GM23338 (cell line): ENCODE measurements at regions not wholly inside any gene's neighbourhood (a gene's known extent, or its start where the extent isn't known, plus 50 kb on each side); places are given as distances from the start of the nearest gene placed in this dataset.

Experiments used
- ATAC-seq: fragments of 200-7000 bp; cut with Tn5 transposase; 3 replicates; pipeline ENCODE4 v1.9.1; 2020
- DNase-seq: peaks from one replicate; pipeline ENCODE4 v3.0.0-alpha.2; 2015; ENCODE audit warnings: low spot score
- H2AFZ ChIP-seq: fragments of 200-600 bp; sonication (generic); 2 replicates; pipeline ENCODE4 v1.8.0; 2016; ENCODE audit warnings: antibody characterized with exemption, mild to moderate bottlenecking, moderate library complexity
- H3F3A ChIP-seq: fragments of 200-600 bp; sonication (generic); replicated peaks from 2 replicates; pipeline ENCODE4 v1.8.0; 2017; ENCODE audit warnings: antibody characterized with exemption, mixed run types, low read depth
- H3K27ac ChIP-seq: fragments of 200-600 bp; sonication (generic); 2 replicates; pipeline ENCODE4 v1.6.1; 2016; ENCODE audit warnings: low read depth
- H3K27me3 ChIP-seq: fragments of 200-600 bp; sonication (generic); 2 replicates; pipeline ENCODE4 v1.8.0; 2016; ENCODE audit warnings: mild to moderate bottlenecking, mixed run types, moderate library complexity; ENCODE audit not compliant: insufficient read depth
- H3K36me3 ChIP-seq: fragments of 200-600 bp; sonication (generic); 2 replicates; pipeline ENCODE4 v1.8.0; 2016; ENCODE audit warnings: mild to moderate bottlenecking; ENCODE audit not compliant: insufficient read depth
- H3K4me1 ChIP-seq: fragments of 200-600 bp; sonication (generic); 2 replicates; pipeline ENCODE4 v1.8.0; 2016; ENCODE audit warnings: mild to moderate bottlenecking, moderate library complexity; ENCODE audit not compliant: insufficient read depth
- H3K4me2 ChIP-seq: fragments of 200-600 bp; sonication (generic); 2 replicates; pipeline ENCODE4 v1.7.1; 2017; ENCODE audit warnings: mixed run types
- H3K4me3 ChIP-seq: fragments of 200-600 bp; sonication (generic); 2 replicates; pipeline ENCODE4 v1.6.1; 2016; ENCODE audit warnings: mixed run types
- H3K79me2 ChIP-seq: fragments of 200-600 bp; sonication (generic); replicated peaks from 2 replicates; pipeline ENCODE4 v1.8.0; 2017; ENCODE audit warnings: mild to moderate bottlenecking; ENCODE audit not compliant: insufficient read depth
- H3K9me2 ChIP-seq: fragments of 200-600 bp; sonication (generic); 2 replicates; pipeline ENCODE4 v1.8.0; 2017; ENCODE audit not compliant: insufficient read depth
- H4K20me1 ChIP-seq: fragments of 200-600 bp; sonication (generic); replicated peaks from 2 replicates; pipeline ENCODE4 v1.8.0; 2017; ENCODE audit warnings: mild to moderate bottlenecking; ENCODE audit not compliant: insufficient read depth
- H3K27ac Mint-ChIP-seq: 2 replicates; pipeline ENCODE4 v1.8.0; 2020; ENCODE audit warnings: inconsistent platforms, mild to moderate bottlenecking, moderate library complexity, mixed read lengths
- H3K27me3 Mint-ChIP-seq: 3 replicates; pipeline ENCODE4 v1.8.0; 2022; ENCODE audit warnings: low read depth, mild to moderate bottlenecking, moderate library complexity, mixed read lengths, inconsistent platforms; ENCODE audit not compliant: insufficient read depth, poor library complexity
- H3K36me3 Mint-ChIP-seq: 3 replicates; pipeline ENCODE4 v1.8.0; 2021; ENCODE audit warnings: low read depth, mild to moderate bottlenecking, inconsistent platforms, moderate library complexity, mixed read lengths
- H3K4me1 Mint-ChIP-seq: 3 replicates; pipeline ENCODE4 v1.8.0; 2020; ENCODE audit warnings: mild to moderate bottlenecking, inconsistent platforms, mixed read lengths
- H3K4me3 Mint-ChIP-seq: 3 replicates; pipeline ENCODE4 v1.8.0; 2021; ENCODE audit warnings: moderate library complexity, mild to moderate bottlenecking, inconsistent platforms, mixed read lengths
- H3K9me3 Mint-ChIP-seq: 3 replicates; pipeline ENCODE4 v1.8.0; 2020; ENCODE audit warnings: moderate library complexity, mild to moderate bottlenecking, inconsistent platforms, mixed read lengths
- REST ChIP-seq: IDR thresholded peaks from one replicate; pipeline ENCODE4 v1.6.1; 2018; ENCODE audit warnings: antibody characterized with exemption; ENCODE audit not compliant: unreplicated experiment
- ZNF462 ChIP-seq: fragments of 250-450 bp; sonication (Bioruptor Pico); IDR thresholded peaks from 2 replicates; pipeline ENCODE4 v1.5.0; 2020; ENCODE audit warnings: mild to moderate bottlenecking, moderate library complexity

GRCh38 chr15:94021621-94022320, 209.6 kb upstream of the MCTP2 start (continued):
- TF ChIP-seq REST = no peak

DNA sequence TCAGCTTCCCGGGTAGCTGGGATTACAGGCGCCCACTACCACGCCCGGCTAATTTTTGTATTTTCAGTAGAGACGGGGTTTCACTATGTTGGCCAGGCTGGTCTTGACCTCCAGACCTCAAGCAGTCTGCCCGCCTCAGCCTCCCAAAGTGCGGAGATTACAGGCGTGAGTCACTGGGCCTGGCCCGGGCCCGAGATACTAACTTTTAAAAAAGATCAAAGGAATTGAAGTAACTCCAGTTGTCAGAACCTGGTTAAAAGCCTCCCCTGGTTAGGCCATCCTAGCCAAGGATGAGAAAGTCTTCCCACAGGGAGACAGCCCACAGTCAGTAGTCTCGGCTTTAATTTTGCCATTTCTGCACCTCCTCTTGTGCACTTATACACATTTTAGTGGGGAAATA, 212.3 kb upstream of the MCTP2 start:
- DNase-seq (no peak), ATAC-seq (no peak)
- H4K20me1 ChIP-seq = no peaks in the 10 kb centered on the region
- no peaks in the 10 kb centered on the region for H3K36me3 Mint-ChIP-seq
- no peaks in the 10 kb centered on the region for H3K27me3 Mint-ChIP-seq
- no peaks in the 10 kb centered on the region for H3K27me3 ChIP-seq
- no peaks in the 10 kb centered on the region for H3K4me1 ChIP-seq
- no peak overlapping the region for H3K27ac ChIP-seq
- peaks cover 7% of the 10 kb centered on the region; the same call in 1 of the 3 replicates for H3K9me3 Mint-ChIP-seq
- 0 out of 2 replicates have a peak, but pooled peaks cover 3% of the 10 kb centered on the region for H3K9me2 ChIP-seq
- H2AFZ ChIP-seq = no peak overlapping the region
- H3K4me1 Mint-ChIP-seq = no peaks in the 10 kb centered on the region
- H3K27ac Mint-ChIP-seq = no peak overlapping the region
- no peaks in the 10 kb centered on the region for H3K79me2 ChIP-seq
- H3K36me3 ChIP-seq = no peaks in the 10 kb centered on the region
- H3F3A ChIP-seq = no peaks in the 10 kb centered on the region
- H3K4me3 ChIP-seq = no peak overlapping the region
- no peak overlapping the region for H3K4me2 ChIP-seq
- no peak for TF ChIP-seq ZNF462 (CRISPR knock-in tag)
- no peak overlapping the region for H3K4me3 Mint-ChIP-seq
